ENCODE measurements at regions not wholly inside any gene's neighbourhood (a gene's known extent, or its start where the extent isn't known, plus 50 kb on each side); places are given as distances from the start of the nearest gene placed in this dataset.

GRCh38 chr12:91899056-91899455, 246.6 kb downstream of the BTG1 start:
- no peaks in the 10 kb centered on the region for H4K20me1 ChIP-seq (ENCODE audit: insufficient read depth, low read length)
- TF ChIP-seq, protein P1, sequence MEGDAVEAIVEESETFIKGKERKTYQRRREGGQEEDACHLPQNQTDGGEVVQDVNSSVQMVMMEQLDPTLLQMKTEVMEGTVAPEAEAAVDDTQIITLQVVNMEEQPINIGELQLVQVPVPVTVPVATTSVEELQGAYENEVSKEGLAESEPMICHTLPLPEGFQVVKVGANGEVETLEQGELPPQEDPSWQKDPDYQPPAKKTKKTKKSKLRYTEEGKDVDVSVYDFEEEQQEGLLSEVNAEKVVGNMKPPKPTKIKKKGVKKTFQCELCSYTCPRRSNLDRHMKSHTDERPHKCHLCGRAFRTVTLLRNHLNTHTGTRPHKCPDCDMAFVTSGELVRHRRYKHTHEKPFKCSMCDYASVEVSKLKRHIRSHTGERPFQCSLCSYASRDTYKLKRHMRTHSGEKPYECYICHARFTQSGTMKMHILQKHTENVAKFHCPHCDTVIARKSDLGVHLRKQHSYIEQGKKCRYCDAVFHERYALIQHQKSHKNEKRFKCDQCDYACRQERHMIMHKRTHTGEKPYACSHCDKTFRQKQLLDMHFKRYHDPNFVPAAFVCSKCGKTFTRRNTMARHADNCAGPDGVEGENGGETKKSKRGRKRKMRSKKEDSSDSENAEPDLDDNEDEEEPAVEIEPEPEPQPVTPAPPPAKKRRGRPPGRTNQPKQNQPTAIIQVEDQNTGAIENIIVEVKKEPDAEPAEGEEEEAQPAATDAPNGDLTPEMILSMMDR (IDR thresholded peaks at IDR 0.05; ENCODE audit: low read depth, low read length) = no peak
- TF ChIP-seq EZH2phosphoT487 (IDR thresholded peaks at IDR 0.05; ENCODE audit: low read depth) = no peak
- no peak overlapping the region for H3K4me2 ChIP-seq (ENCODE audit: low read length)
- H3K9ac ChIP-seq (ENCODE audit: low read length) = no peak overlapping the region
- no peak overlapping the region for H2AFZ ChIP-seq (ENCODE audit: low read depth, low read length)
- no peaks in the 10 kb centered on the region for H3K27me3 ChIP-seq (ENCODE audit: low read depth, low read length)
- no peak overlapping the region for H3K4me3 ChIP-seq (ENCODE audit: low read length)
- peaks cover 3% of the 10 kb centered on the region; the same call in 1 of the 2 replicates for H3K4me1 ChIP-seq (ENCODE audit: low read length)
- no peak overlapping the region for H3K27ac ChIP-seq (ENCODE audit: low read length)
- no peaks in the 10 kb centered on the region for H3K9me3 ChIP-seq (ENCODE audit: insufficient read depth, low read length)
- H3K79me2 ChIP-seq (ENCODE audit: low read length) = no peaks in the 10 kb centered on the region
- no peaks in the 10 kb centered on the region for H3K36me3 ChIP-seq (replicated peaks; ENCODE audit: low read depth, low read length)

DNA sequence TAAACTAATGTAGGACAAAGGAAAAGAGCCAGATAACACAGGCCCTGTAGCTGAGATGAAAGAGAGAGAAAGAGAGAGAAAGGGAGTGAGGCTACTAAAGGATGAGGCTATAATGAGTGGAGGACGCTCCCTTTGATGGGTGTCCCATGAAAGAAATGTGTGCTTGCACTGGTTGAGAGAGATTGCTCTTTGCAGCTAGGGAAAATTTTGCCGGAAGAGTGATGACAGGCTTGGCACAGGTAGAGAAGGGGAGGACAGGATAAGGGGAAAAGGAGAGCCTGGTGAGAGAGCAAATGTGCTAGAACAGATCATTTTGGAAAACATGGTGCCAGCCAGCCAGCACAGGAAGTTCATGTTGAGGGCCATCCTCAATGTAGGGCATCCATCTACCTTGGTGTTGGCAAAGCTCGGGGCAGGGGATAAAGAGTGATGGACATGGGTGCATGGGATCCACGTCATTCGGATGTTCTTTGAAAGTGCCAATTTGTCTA, 248.6 kb downstream of the BTG1 start:
- H4K20me1 ChIP-seq (ENCODE audit: insufficient read depth, low read length) = no peaks in the 10 kb centered on the region
- no peak overlapping the region for H3K4me2 ChIP-seq (ENCODE audit: low read length)
- no peak overlapping the region for H3K9ac ChIP-seq (ENCODE audit: low read length)
- no peaks in the 10 kb centered on the region for H3K79me2 ChIP-seq (ENCODE audit: low read length)
- no peak overlapping the region for H3K4me3 ChIP-seq (ENCODE audit: low read length)
- peaks cover 3% of the 10 kb centered on the region; the same call in 1 of the 2 replicates for H3K4me1 ChIP-seq (ENCODE audit: low read length)
- no peaks in the 10 kb centered on the region for H3K9me3 ChIP-seq (ENCODE audit: insufficient read depth, low read length)
- no peak for TF ChIP-seq EZH2phosphoT487 (IDR thresholded peaks at IDR 0.05; ENCODE audit: low read depth)
- TF ChIP-seq, protein P1 (IDR thresholded peaks at IDR 0.05; ENCODE audit: low read depth, low read length) = no peak
- no peaks in the 10 kb centered on the region for H3K27me3 ChIP-seq (ENCODE audit: low read depth, low read length)
- H3K27ac ChIP-seq (ENCODE audit: low read length) = no peak overlapping the region
- no peak overlapping the region for H2AFZ ChIP-seq (ENCODE audit: low read depth, low read length)
- H3K36me3 ChIP-seq (replicated peaks; ENCODE audit: low read depth, low read length) = no peaks in the 10 kb centered on the region

DNA sequence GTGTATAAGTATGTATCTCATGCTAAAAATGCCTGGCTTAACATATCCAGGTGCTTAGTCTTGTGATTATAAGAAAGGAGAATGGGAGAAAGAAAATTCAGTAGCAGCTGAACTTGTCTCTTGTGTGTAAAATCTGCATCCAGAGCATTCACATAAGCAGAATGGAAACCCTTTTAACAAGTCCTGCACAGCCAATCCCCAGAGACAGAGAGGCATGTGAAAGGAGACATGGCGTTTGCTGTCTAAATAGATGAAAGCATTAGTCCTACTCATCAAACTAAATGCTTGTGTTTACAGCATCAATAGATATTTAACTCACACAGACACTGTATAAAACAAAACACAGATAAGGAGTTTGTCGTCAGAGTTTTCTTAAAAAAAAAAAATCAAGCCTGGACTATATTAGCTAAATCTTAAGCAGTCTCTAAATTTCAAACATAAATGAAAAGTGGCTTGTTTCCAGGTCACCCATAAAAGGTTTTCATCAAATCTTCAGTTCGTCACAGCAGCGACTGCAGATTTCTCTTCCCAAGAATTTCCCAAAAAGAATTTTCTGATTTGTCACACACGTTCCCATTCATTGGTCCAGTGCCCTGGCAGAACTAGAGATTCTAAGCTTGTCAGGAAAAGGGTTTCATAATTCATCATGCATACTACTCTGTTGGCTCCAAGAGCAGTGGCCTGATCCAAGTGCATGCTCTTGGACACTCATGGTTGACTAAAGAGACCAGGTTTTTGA, 249.2 kb downstream of the BTG1 start:
- H3K27me3 ChIP-seq (ENCODE audit: low read depth, low read length) = no peaks in the 10 kb centered on the region
- no peak overlapping the region for H3K27ac ChIP-seq (ENCODE audit: low read length)
- TF ChIP-seq, protein P1 (IDR thresholded peaks at IDR 0.05; ENCODE audit: low read depth, low read length) = no peak
- TF ChIP-seq EZH2phosphoT487 (IDR thresholded peaks at IDR 0.05; ENCODE audit: low read depth) = no peak
- no peak overlapping the region for H3K4me2 ChIP-seq (ENCODE audit: low read length)
- no peak overlapping the region for H3K9ac ChIP-seq (ENCODE audit: low read length)
- H4K20me1 ChIP-seq (ENCODE audit: insufficient read depth, low read length) = no peaks in the 10 kb centered on the region
- no peaks in the 10 kb centered on the region for H3K36me3 ChIP-seq (replicated peaks; ENCODE audit: low read depth, low read length)
- no peaks in the 10 kb centered on the region for H3K79me2 ChIP-seq (ENCODE audit: low read length)
- H3K4me1 ChIP-seq (ENCODE audit: low read length) = no peaks in the 10 kb centered on the region
- H3K4me3 ChIP-seq (ENCODE audit: low read length) = no peak overlapping the region
- H2AFZ ChIP-seq (ENCODE audit: low read depth, low read length) = no peak overlapping the region
- no peaks in the 10 kb centered on the region for H3K9me3 ChIP-seq (ENCODE audit: insufficient read depth, low read length)

DNA sequence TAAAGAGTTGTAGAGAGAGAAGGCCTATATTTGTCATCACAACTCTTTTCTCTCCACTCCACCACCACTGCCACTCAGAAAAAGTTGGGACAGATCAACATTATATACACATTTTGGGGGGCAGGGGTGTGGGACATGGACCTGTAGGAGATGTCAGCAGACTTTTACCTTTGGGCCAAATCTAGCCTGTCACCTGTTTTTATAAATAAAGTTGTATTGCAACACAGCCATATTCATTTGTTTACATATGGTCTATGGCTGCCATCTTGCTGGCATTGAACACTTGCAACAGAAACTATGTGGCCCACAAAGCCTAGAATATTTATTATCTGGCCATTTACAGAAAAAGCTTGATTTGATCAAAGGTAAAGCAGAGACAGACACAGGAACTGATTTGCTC, 250.7 kb downstream of the BTG1 start:
- Histone ChIP-seq H3K27ac (ENCODE audit: low read length) (no peak overlapping the region), H3K27me3 (ENCODE audit: low read depth, low read length) (no peaks in the 10 kb centered on the region), H3K4me2 (ENCODE audit: low read length) (no peak overlapping the region), H3K4me3 (ENCODE audit: low read length) (no peak overlapping the region), H2AFZ (ENCODE audit: low read depth, low read length) (no peak overlapping the region), H4K20me1 (ENCODE audit: insufficient read depth, low read length) (no peaks in the 10 kb centered on the region), H3K9ac (ENCODE audit: low read length) (no peak overlapping the region), H3K36me3 (replicated peaks; ENCODE audit: low read depth, low read length) (no peaks in the 10 kb centered on the region), H3K4me1 (ENCODE audit: low read length) (no peaks in the 10 kb centered on the region), H3K9me3 (ENCODE audit: insufficient read depth, low read length) (no peaks in the 10 kb centered on the region), H3K79me2 (ENCODE audit: low read length) (no peaks in the 10 kb centered on the region)
- TF ChIP-seq, protein P1 (IDR thresholded peaks at IDR 0.05; ENCODE audit: low read depth, low read length) = no peak
- no peak for TF ChIP-seq EZH2phosphoT487 (IDR thresholded peaks at IDR 0.05; ENCODE audit: low read depth)

Measured in OCI-LY3 (cell line).